ENCODE measurements at regions not wholly inside any gene's neighbourhood (a gene's known extent, or its start where the extent isn't known, plus 50 kb on each side); places are given as distances from the start of the nearest gene placed in this dataset.
"Not testable (repeated sequence)": the region's sequence is repeated elsewhere in the genome, so short reads cannot be mapped to it uniquely, and the experiment has no call there.

GRCh38 chr3:76502076-76502475 lies 537.8 kb upstream of the ROBO2 start:
- no peak for DNase-seq (ENCODE audit: low read depth in 4 of 4, low spot score in 2 of 4)

- no peak for DNase-seq (ENCODE audit: low read depth in 4 of 4, low spot score in 2 of 4)
Observed at GRCh38 chr3:76505202-76505845, 534.6 kb upstream of the ROBO2 start.

- no peak for DNase-seq (ENCODE audit: low read depth in 4 of 4, low spot score in 2 of 4)
Observed at GRCh38 chr3:76509179-76509830, 530.6 kb upstream of the ROBO2 start.

GRCh38 chr3:76514836-76515235 lies 525.1 kb upstream of the ROBO2 start:
- no peak for DNase-seq (ENCODE audit: low read depth in 4 of 4, low spot score in 2 of 4)

GRCh38 chr3:76523337-76523736 lies 516.6 kb upstream of the ROBO2 start:
- no peak for DNase-seq (ENCODE audit: low read depth in 4 of 4, low spot score in 2 of 4)

GRCh38 chr3:76525726-76526125 lies 514.2 kb upstream of the ROBO2 start:
- DNase-seq (ENCODE audit: low read depth in 4 of 4, low spot score in 2 of 4) = no peak

- no peak for DNase-seq (ENCODE audit: low read depth in 4 of 4, low spot score in 2 of 4)
Observed at GRCh38 chr3:76527773-76528172, 512.1 kb upstream of the ROBO2 start.

GRCh38 chr3:76532158-76532822 lies 507.6 kb upstream of the ROBO2 start:
- DNase-seq (ENCODE audit: low read depth in 4 of 4, low spot score in 2 of 4) = no peak

GRCh38 chr3:76533710-76534109 lies 506.2 kb upstream of the ROBO2 start:
- not testable (repeated sequence) for DNase-seq (ENCODE audit: low read depth in 4 of 4, low spot score in 2 of 4)

- DNase-seq (ENCODE audit: low read depth in 4 of 4, low spot score in 2 of 4) = not testable (repeated sequence)
Observed at GRCh38 chr3:76537857-76538256, 502.0 kb upstream of the ROBO2 start.

- no peak for DNase-seq (ENCODE audit: low read depth in 4 of 4, low spot score in 2 of 4)
Observed at GRCh38 chr3:76547674-76548073, 492.2 kb upstream of the ROBO2 start.

- no peak for DNase-seq (ENCODE audit: low read depth in 4 of 4, low spot score in 2 of 4)
Observed at GRCh38 chr3:76550522-76551201, 489.2 kb upstream of the ROBO2 start.

- DNase-seq (ENCODE audit: low read depth in 4 of 4, low spot score in 2 of 4) = no peak
Observed at GRCh38 chr3:76551739-76552138, 488.2 kb upstream of the ROBO2 start.

- DNase-seq (ENCODE audit: low read depth in 4 of 4, low spot score in 2 of 4) = no peak
Observed at GRCh38 chr3:76552653-76553052, 487.2 kb upstream of the ROBO2 start.

GRCh38 chr3:76554707-76555106 lies 485.2 kb upstream of the ROBO2 start:
- peak in 2 of 4 donors; percentile 28 to 32 for DNase-seq (ENCODE audit: low read depth in 4 of 4, low spot score in 2 of 4)

- DNase-seq (ENCODE audit: low read depth in 4 of 4, low spot score in 2 of 4) = no peak
Observed at GRCh38 chr3:76561494-76562236, 478.2 kb upstream of the ROBO2 start.

GRCh38 chr3:76565496-76566210 lies 474.2 kb upstream of the ROBO2 start:
- no peak for DNase-seq (ENCODE audit: low read depth in 4 of 4, low spot score in 2 of 4)

- DNase-seq (ENCODE audit: low read depth in 4 of 4, low spot score in 2 of 4) = no peak
Observed at GRCh38 chr3:76566211-76566534, 473.7 kb upstream of the ROBO2 start.

- DNase-seq (ENCODE audit: low read depth in 4 of 4, low spot score in 2 of 4) = no peak
Observed at GRCh38 chr3:76566904-76567303, 473.0 kb upstream of the ROBO2 start.

GRCh38 chr3:76570436-76571057 lies 469.4 kb upstream of the ROBO2 start:
- peak in 1 of 4 donors; percentile 25 for DNase-seq (ENCODE audit: low read depth in 4 of 4, low spot score in 2 of 4)

Measured in left renal cortex interstitium (tissue), 4 donors.